AG10803 (cell line): ENCODE measurements at regions not wholly inside any gene's neighbourhood (a gene's known extent, or its start where the extent isn't known, plus 50 kb on each side); places are given as distances from the start of the nearest gene placed in this dataset.

ENCODE experiments used
- DNase-seq: peaks from one replicate; pipeline ENCODE4 v3.0.0; 2010; ENCODE audit warnings: low read depth
- H3K4me3 ChIP-seq: 2 replicates; pipeline ENCODE4 v1.5.1; 2011; ENCODE audit warnings: mild to moderate bottlenecking, low read length, control low read depth
- TF ChIP-seq, protein P1 (sequence below): conservative IDR thresholded peaks from 2 replicates; pipeline ENCODE4 v1.5.1; 2011; ENCODE audit warnings: mild to moderate bottlenecking, low read length, control low read depth, inconsistent platforms

DNA sequence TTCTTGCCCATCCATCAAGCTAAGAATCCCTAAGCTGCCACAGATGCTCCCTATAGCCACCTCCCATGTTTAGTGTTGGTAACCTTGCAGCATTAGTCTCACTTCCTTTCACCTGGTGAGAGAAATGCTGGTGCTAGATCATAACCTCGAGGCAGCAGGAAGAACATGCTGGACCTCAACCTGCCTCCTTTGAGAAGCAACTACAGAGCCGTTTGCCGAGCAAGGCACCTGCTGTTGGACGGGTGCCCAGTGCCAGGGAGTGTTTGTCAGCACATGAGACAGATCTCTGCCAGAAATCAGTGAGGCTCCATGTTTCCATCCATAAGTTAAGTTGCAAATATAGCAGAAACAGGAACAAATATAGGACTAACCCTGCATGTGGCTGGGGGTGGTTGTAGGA is 955.7 kb downstream of the TUSC7 start:
- no peak for DNase-seq

DNA sequence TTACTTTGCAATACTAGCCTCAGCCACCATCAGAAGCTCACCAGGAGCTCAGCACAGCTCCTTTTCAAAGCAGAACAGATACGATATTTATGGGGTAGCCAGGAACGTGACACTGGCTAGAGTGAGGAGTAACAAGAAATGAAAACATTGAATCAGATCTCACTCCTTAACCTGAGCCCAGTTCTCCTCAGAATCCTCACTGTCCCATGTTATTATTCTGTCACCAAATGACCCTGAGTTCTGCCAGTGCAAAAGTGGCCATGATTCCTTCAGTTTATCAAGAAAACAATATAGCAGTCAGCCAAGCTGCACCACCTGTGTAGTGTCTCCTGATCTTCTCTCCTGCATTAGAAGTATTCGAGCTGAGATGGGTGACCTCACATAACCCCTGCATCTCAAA is 956.7 kb downstream of the TUSC7 start:
- TF ChIP-seq, protein P1, sequence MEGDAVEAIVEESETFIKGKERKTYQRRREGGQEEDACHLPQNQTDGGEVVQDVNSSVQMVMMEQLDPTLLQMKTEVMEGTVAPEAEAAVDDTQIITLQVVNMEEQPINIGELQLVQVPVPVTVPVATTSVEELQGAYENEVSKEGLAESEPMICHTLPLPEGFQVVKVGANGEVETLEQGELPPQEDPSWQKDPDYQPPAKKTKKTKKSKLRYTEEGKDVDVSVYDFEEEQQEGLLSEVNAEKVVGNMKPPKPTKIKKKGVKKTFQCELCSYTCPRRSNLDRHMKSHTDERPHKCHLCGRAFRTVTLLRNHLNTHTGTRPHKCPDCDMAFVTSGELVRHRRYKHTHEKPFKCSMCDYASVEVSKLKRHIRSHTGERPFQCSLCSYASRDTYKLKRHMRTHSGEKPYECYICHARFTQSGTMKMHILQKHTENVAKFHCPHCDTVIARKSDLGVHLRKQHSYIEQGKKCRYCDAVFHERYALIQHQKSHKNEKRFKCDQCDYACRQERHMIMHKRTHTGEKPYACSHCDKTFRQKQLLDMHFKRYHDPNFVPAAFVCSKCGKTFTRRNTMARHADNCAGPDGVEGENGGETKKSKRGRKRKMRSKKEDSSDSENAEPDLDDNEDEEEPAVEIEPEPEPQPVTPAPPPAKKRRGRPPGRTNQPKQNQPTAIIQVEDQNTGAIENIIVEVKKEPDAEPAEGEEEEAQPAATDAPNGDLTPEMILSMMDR = no peak
- H3K4me3 ChIP-seq = no peak overlapping the region
- no peak for DNase-seq

More for the DNA sequence above, 955.7 kb downstream of the TUSC7 start:
- TF ChIP-seq, protein P1 = no peak
- H3K4me3 ChIP-seq = no peak overlapping the region

DNA sequence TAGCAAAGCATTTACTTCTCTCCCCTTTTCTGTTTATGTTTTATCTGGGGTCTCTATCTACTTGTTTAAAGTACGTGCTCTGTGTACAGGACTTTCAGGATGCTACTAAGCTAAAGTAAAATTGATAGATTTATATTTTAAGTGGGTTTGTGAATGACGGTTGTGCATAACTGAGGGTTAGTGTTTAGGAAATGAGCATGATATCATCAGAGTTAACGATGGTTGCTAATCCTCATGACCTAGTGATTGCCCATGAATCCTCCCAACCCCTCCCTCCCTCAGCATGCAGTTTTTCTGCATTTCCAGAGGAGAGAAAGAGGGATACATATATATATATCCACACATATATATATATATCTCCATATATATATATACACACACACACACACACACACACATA is 957.2 kb downstream of the TUSC7 start:
- TF ChIP-seq, protein P1 = no peak
- H3K4me3 ChIP-seq = no peak overlapping the region
- DNase-seq = no peak

DNA sequence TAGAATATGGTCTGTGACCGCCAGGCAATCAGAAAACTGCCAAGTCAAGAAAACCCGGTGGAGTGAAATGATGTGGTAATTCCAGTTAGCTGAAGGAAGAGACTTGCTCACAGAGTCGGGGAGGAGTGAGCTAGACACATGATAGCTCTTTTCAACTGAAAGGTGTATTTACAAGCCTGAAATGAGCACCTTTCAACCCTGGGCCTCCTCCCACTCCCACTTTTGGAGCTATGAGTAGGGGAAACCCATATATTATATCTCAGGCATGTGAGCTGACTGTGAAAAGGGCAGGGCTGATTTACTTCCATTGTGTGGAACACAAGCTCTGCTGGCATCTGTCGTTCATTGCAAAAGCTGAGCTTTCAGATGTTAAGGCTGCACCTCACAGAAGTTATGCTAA is 960.2 kb downstream of the TUSC7 start:
- TF ChIP-seq, protein P1 = no peak
- no peak for DNase-seq
- H3K4me3 ChIP-seq = no peak overlapping the region

DNA sequence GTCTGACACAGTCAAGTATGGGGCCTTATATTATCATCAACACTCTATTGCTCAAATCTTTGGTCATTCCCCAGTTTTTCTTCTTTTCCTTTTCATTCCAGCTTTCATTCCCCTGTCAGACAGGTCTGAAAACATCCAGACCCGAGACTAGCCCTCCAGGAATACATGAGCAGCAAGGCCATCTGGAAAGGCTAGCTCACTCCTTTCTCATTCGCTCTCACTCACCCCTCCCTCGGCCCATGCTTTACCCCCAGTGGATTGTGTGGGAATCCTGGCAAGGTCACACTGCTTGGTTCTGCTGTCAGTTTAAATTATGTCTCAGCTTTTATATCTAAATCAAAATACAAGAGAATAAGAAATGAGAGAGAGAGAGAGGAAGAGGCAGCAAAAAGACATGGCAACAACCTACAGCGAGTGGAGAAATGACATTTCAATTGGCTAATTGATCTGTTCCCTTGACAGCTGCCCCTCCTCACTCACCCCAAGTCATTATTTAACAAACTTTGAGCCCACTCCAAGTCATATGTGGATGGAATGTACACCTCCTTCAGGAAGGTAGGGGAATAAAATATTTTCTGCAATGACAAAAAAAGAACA is 962.2 kb downstream of the TUSC7 start:
- no peak for DNase-seq
- TF ChIP-seq, protein P1 = no peak
- H3K4me3 ChIP-seq = no peak overlapping the region

DNA sequence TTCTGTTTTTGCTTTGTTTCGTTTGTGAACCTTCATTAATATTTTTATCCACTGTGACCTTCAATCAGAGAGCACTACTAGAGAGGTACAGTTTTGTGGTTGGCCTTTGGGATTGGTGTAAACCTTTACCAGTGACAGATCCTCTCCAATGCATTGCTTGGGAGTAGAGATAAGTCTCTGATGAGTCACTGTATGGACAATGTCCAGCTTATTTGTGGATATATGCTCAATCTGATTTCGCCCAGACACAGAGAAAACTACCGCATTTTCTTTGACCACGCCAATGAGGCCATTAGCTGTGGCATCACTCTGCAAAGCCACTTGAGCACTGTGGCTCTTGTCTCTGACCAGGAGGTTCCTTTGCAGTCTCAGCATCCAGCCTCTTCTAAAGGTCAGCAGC is 964.7 kb downstream of the TUSC7 start:
- DNase-seq = no peak
- TF ChIP-seq, protein P1 = no peak

DNA sequence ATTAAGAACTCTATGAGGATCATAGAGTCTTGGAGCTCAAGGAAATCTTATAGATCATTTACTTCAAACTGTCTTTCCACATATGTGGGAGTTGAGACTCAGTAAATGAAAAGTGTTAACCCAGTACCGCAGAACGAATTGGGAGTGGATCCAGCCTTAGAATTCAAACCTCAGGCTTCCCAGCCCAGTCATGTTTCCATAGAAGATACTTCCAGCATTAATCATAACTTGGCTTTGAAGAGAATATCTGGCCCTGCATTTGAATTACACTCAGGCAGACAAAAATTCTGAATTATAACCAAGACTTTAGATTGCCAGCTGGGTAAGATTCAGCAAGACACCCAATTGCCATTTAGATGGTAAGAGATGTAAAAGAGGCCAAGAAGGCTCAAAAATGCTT is 972.0 kb downstream of the TUSC7 start:
- DNase-seq = peak; percentile 89
- no peak overlapping the region for H3K4me3 ChIP-seq
- TF ChIP-seq, protein P1 = no peak

More for the DNA sequence above, 964.7 kb downstream of the TUSC7 start:
- no peak overlapping the region for H3K4me3 ChIP-seq
